Tibial artery (tissue), 4 donors: ENCODE measurements at regions not wholly inside any gene's neighbourhood (a gene's known extent, or its start where the extent isn't known, plus 50 kb on each side); places are given as distances from the start of the nearest gene placed in this dataset.

ENCODE experiments used
- DNase-seq, 2 donors: peaks; one replicate each; pipeline ENCODE4 v3.0.0-alpha.2; 2019
- H3K27ac ChIP-seq, 2 donors: fragments of 200-600 bp; sonication (generic) in 1 of 2; 1 replicate in 1 of 2; 2 replicates in 1 of 2; pipeline ENCODE4 v1.5.1; 2018 to 2019; ENCODE audit warnings: mild to moderate bottlenecking in 1 of 2
- H3K27me3 ChIP-seq, 2 donors: fragments of 200-600 bp; sonication (generic) in 1 of 2; one replicate each; pipeline versions ENCODE4 v1.5.1 to v1.6.0; 2016 to 2019
- H3K36me3 ChIP-seq, 3 donors: fragments of 200-600 bp; sonication (generic) in 2 of 3; one replicate each; pipeline ENCODE4 v1.5.1; 2016 to 2019; ENCODE audit warnings: mild to moderate bottlenecking in 2 of 3
- H3K4me1 ChIP-seq, 4 donors: fragments of 200-600 bp; sonication (generic) in 2 of 4; 1 replicate in 3 of 4; 2 replicates in 1 of 4; pipeline ENCODE4 v1.5.1; 2016 to 2019
- H3K4me3 ChIP-seq, 2 donors: fragments of 200-600 bp; sonication (generic) in 1 of 2; 1 replicate in 1 of 2; 2 replicates in 1 of 2; pipeline ENCODE4 v1.5.1; 2018 to 2019; ENCODE audit warnings: mild to moderate bottlenecking in 2 of 2
- H3K9me3 ChIP-seq, 3 donors: fragments of 200-600 bp; sonication (generic) in 1 of 3; one replicate each; pipeline ENCODE4 v1.5.1; 2016 to 2019
- CTCF ChIP-seq, 2 experiments: fragments of 200-600 bp in 1 of 2; fragments of 450-650 bp in 1 of 2; IDR thresholded peaks; one replicate each; pipeline ENCODE4 v1.5.1; 2017 to 2019; ENCODE audit warnings: antibody characterized with exemption in 2 of 2, mild to moderate bottlenecking in 1 of 2, moderate library complexity in 1 of 2
- intact Hi-C: fragments of 100-400 bp; cut with DNase I; formaldehyde crosslinking; loops from one replicate; pipeline ENCODE4 v1.15.0; 2023; ENCODE audit warnings: low total_unique reads

- intact Hi-C loops: no loop called here
- DNase-seq: no peak
These were observed 70.1 kb upstream of the RAPGEF1 start for GRCh38 chr9:131809941-131810344.

GRCh38 chr9:131808291-131808690, 68.4 kb upstream of the RAPGEF1 start:
- Histone ChIP-seq H3K4me3 (no peak overlapping the region), H3K27ac (no peak overlapping the region), H3K9me3 (peaks cover 0 to 8% (median 0%) of the 10 kb centered on the region in 3 donors), H3K27me3 (peaks cover 0 to 96% of the 10 kb centered on the region in 2 donors), H3K4me1 (no peaks in the 10 kb centered on the region), H3K36me3 (no peaks in the 10 kb centered on the region)
- DNase-seq: no peak
- no peak for TF ChIP-seq CTCF (IDR thresholded peaks at IDR 0.05)
- intact Hi-C loops: no loop called here

More at GRCh38 chr9:131809941-131810344, 70.1 kb upstream of the RAPGEF1 start:
- H3K4me3 ChIP-seq: no peak overlapping the region
- H3K4me1 ChIP-seq: no peaks in the 10 kb centered on the region
- no peak overlapping the region for H3K27ac ChIP-seq
- no peaks in the 10 kb centered on the region for H3K36me3 ChIP-seq
- TF ChIP-seq CTCF (IDR thresholded peaks at IDR 0.05): no peak
- no peaks in the 10 kb centered on the region for H3K9me3 ChIP-seq
- peaks cover 0 to 96% of the 10 kb centered on the region in 2 donors for H3K27me3 ChIP-seq

GRCh38 chr9:131807144-131807983, 67.5 kb upstream of the RAPGEF1 start:
- no peak for DNase-seq
- intact Hi-C loops: no loop called here
- Histone ChIP-seq H3K9me3 (peaks cover 0 to 8% (median 0%) of the 10 kb centered on the region in 3 donors), H3K4me3 (no peak overlapping the region), H3K27me3 (peaks cover 0 to 92% of the 10 kb centered on the region in 2 donors), H3K4me1 (no peaks in the 10 kb centered on the region), H3K27ac (no peak overlapping the region), H3K36me3 (no peaks in the 10 kb centered on the region)
- no peak for TF ChIP-seq CTCF (IDR thresholded peaks at IDR 0.05)

GRCh38 chr9:131805803-131806202, 65.9 kb upstream of the RAPGEF1 start:
- Histone ChIP-seq H3K4me3 (no peak overlapping the region), H3K9me3 (peaks cover 0 to 8% (median 0%) of the 10 kb centered on the region in 3 donors), H3K36me3 (no peaks in the 10 kb centered on the region), H3K27ac (no peak overlapping the region), H3K4me1 (no peaks in the 10 kb centered on the region), H3K27me3 (peaks cover 0 to 89% of the 10 kb centered on the region in 2 donors)
- intact Hi-C loops: no loop called here
- DNase-seq: no peak
- TF ChIP-seq CTCF (IDR thresholded peaks at IDR 0.05): no peak

GRCh38 chr9:131804826-131805225, 65.0 kb upstream of the RAPGEF1 start:
- Histone ChIP-seq H3K4me3 (no peak overlapping the region), H3K4me1 (no peaks in the 10 kb centered on the region), H3K36me3 (no peaks in the 10 kb centered on the region), H3K9me3 (peaks cover 0 to 8% (median 0%) of the 10 kb centered on the region in 3 donors), H3K27ac (no peak overlapping the region), H3K27me3 (peaks cover 0 to 83% of the 10 kb centered on the region in 2 donors)
- no peak for TF ChIP-seq CTCF (IDR thresholded peaks at IDR 0.05)
- intact Hi-C loops: no loop called here
- DNase-seq: no peak
